HepG2 (cell line): ENCODE measurements at regions not wholly inside any gene's neighbourhood (a gene's known extent, or its start where the extent isn't known, plus 50 kb on each side); places are given as distances from the start of the nearest gene placed in this dataset.

Source experiments
- ATF7-NPFF ChIP-seq: sonication (generic); formaldehyde crosslinking; IDR thresholded peaks from 2 replicates; pipeline ENCODE4 v1.8.1; 2023; ENCODE audit warnings: mild to moderate bottlenecking, low read depth, missing genetic modification reagents, moderate library complexity
- BORCS8-MEF2B ChIP-seq: sonication (generic); formaldehyde crosslinking; IDR thresholded peaks from 2 replicates; pipeline ENCODE4 v1.8.0; 2022; ENCODE audit warnings: mild to moderate bottlenecking, missing genetic modification reagents
- DR1 ChIP-seq: sonication (generic); formaldehyde crosslinking; IDR thresholded peaks from 2 replicates; pipeline ENCODE4 v1.8.0; 2021; ENCODE audit warnings: mild to moderate bottlenecking, missing genetic modification reagents, inconsistent platforms
- MED13 ChIP-seq: sonication (generic); formaldehyde crosslinking; IDR thresholded peaks from 2 replicates; pipeline ENCODE4 v1.5.0; 2020; ENCODE audit warnings: missing genetic modification reagents
- PCBP1 ChIP-seq: fragments of 200-400 bp; formaldehyde crosslinking; IDR thresholded peaks from 2 replicates; pipeline ENCODE4 v1.6.1; 2017; ENCODE audit warnings: mild to moderate bottlenecking, low read depth, low read length, borderline replicate concordance
- TP53 ChIP-seq: sonication (generic); formaldehyde crosslinking; conservative IDR thresholded peaks from 2 replicates; pipeline ENCODE4 v1.4.0; 2020; ENCODE audit warnings: missing genetic modification reagents
- YY1 ChIP-seq: IDR thresholded peaks from 2 replicates; pipeline ENCODE4 v1.6.1; 2011; ENCODE audit warnings: low read length, low read depth, moderate library complexity, mild to moderate bottlenecking; ENCODE audit not compliant: insufficient read depth, insufficient replicate concordance
- ZMAT3 ChIP-seq: sonication (generic); formaldehyde crosslinking; conservative IDR thresholded peaks from 2 replicates; pipeline ENCODE4 v1.7.0; 2021; ENCODE audit warnings: missing genetic modification reagents
- ZNF10 ChIP-seq: sonication (generic); formaldehyde crosslinking; IDR thresholded peaks from 2 replicates; pipeline ENCODE4 v1.4.0; 2020; ENCODE audit warnings: mild to moderate bottlenecking, low read depth, missing genetic modification reagents, borderline replicate concordance
- ZNF160 ChIP-seq: sonication (generic); formaldehyde crosslinking; IDR thresholded peaks from 2 replicates; pipeline ENCODE4 v1.8.0; 2022; ENCODE audit warnings: mild to moderate bottlenecking, inconsistent platforms, missing genetic modification reagents
- TF ChIP-seq, protein P1 (sequence below): sonication (generic); formaldehyde crosslinking; conservative IDR thresholded peaks from 2 replicates; pipeline ENCODE4 v1.8.0; 2022; ENCODE audit warnings: missing genetic modification reagents
- TF ChIP-seq, protein P2 (sequence below): sonication (generic); formaldehyde crosslinking; IDR thresholded peaks from 2 replicates; pipeline ENCODE4 v1.8.1; 2023; ENCODE audit warnings: mild to moderate bottlenecking, inconsistent platforms, moderate library complexity, missing genetic modification reagents, borderline replicate concordance
- TF ChIP-seq, protein P3 (sequence below): IDR thresholded peaks from 2 replicates; pipeline ENCODE4 v1.6.1; 2012; ENCODE audit warnings: low read length, improper control_type of control experiment
- TF ChIP-seq, protein P4 (sequence below): sonication (generic); formaldehyde crosslinking; IDR thresholded peaks from 2 replicates; pipeline ENCODE4 v1.4.0; 2020; ENCODE audit warnings: missing genetic modification reagents

DNA sequence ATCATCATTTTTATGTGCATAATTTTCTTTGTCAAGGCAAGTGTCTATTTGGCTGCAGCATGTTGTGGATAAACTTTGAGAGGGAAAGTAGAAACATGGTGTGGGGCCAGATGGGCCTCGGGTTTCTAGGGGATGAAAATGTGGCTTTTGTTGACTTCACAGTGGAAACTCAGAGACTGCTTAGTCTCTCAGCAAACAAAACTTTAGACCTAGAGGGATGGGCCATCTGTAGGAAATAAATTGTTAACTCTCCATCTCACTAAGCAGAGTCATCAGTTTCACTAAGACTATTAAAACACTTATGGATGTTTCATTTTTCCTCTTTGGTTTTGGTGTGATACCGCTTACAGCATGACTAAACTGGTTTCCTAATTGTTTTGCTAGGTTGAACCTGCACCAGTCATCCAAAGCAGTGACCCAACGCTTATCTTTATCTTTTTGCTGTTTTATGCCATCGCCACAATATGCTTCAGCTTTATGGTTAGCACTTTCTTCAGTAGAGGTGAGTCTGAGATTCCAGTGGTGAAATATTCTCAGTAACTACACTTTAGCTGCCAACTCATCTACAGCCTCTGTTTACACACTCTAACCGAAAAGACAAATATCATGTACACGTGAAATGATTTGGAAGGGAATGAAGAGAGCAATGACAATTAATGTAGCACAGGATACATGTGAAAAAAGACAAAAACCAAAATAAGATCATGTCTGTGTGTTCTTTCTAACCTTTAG is 60.6 kb upstream of the CRYM start (continued):
- TF ChIP-seq TP53 (CRISPR knock-in tag) (no peak), ATF7-NPFF (CRISPR knock-in tag) (no peak), MED13 (CRISPR knock-in tag) (no peak), ZNF160 (CRISPR knock-in tag) (no peak), ZMAT3 (CRISPR knock-in tag) (0 out of 2 replicates have a peak, but pooled peaks have one; percentile 56), BORCS8-MEF2B (no peak), ZNF10 (CRISPR knock-in tag) (no peak), YY1 (no peak), DR1 (CRISPR knock-in tag) (no peak), PCBP1 (no peak)
- TF ChIP-seq, protein P1, sequence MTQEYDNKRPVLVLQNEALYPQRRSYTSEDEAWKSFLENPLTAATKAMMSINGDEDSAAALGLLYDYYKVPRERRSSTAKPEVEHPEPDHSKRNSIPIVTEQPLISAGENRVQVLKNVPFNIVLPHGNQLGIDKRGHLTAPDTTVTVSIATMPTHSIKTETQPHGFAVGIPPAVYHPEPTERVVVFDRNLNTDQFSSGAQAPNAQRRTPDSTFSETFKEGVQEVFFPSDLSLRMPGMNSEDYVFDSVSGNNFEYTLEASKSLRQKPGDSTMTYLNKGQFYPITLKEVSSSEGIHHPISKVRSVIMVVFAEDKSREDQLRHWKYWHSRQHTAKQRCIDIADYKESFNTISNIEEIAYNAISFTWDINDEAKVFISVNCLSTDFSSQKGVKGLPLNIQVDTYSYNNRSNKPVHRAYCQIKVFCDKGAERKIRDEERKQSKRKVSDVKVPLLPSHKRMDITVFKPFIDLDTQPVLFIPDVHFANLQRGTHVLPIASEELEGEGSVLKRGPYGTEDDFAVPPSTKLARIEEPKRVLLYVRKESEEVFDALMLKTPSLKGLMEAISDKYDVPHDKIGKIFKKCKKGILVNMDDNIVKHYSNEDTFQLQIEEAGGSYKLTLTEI (CRISPR knock-in tag), result no peak
- TF ChIP-seq, protein P2, sequence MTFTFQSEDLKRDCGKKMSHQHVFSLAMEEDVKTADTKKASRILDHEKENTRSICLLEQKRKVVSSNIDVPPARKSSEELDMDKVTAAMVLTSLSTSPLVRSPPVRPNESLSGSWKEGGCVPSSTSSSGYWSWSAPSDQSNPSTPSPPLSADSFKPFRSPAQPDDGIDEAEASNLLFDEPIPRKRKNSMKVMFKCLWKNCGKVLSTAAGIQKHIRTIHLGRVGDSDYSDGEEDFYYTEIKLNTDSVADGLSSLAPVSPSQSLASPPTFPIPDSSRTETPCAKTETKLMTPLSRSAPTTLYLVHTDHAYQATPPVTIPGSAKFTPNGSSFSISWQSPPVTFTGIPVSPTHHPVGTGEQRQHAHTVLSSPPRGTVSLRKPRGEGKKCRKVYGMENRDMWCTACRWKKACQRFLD (CRISPR knock-in tag), result no peak
- TF ChIP-seq, protein P3, sequence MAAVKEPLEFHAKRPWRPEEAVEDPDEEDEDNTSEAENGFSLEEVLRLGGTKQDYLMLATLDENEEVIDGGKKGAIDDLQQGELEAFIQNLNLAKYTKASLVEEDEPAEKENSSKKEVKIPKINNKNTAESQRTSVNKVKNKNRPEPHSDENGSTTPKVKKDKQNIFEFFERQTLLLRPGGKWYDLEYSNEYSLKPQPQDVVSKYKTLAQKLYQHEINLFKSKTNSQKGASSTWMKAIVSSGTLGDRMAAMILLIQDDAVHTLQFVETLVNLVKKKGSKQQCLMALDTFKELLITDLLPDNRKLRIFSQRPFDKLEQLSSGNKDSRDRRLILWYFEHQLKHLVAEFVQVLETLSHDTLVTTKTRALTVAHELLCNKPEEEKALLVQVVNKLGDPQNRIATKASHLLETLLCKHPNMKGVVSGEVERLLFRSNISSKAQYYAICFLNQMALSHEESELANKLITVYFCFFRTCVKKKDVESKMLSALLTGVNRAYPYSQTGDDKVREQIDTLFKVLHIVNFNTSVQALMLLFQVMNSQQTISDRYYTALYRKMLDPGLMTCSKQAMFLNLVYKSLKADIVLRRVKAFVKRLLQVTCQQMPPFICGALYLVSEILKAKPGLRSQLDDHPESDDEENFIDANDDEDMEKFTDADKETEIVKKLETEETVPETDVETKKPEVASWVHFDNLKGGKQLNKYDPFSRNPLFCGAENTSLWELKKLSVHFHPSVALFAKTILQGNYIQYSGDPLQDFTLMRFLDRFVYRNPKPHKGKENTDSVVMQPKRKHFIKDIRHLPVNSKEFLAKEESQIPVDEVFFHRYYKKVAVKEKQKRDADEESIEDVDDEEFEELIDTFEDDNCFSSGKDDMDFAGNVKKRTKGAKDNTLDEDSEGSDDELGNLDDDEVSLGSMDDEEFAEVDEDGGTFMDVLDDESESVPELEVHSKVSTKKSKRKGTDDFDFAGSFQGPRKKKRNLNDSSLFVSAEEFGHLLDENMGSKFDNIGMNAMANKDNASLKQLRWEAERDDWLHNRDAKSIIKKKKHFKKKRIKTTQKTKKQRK, result no peak
- TF ChIP-seq, protein P4, sequence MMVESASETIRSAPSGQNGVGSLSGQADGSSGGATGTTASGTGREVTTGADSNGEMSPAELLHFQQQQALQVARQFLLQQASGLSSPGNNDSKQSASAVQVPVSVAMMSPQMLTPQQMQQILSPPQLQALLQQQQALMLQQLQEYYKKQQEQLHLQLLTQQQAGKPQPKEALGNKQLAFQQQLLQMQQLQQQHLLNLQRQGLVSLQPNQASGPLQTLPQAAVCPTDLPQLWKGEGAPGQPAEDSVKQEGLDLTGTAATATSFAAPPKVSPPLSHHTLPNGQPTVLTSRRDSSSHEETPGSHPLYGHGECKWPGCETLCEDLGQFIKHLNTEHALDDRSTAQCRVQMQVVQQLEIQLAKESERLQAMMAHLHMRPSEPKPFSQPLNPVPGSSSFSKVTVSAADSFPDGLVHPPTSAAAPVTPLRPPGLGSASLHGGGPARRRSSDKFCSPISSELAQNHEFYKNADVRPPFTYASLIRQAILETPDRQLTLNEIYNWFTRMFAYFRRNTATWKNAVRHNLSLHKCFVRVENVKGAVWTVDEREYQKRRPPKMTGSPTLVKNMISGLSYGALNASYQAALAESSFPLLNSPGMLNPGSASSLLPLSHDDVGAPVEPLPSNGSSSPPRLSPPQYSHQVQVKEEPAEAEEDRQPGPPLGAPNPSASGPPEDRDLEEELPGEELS, result peak; percentile 83
